ENCODE measurements at regions not wholly inside any gene's neighbourhood (a gene's known extent, or its start where the extent isn't known, plus 50 kb on each side); places are given as distances from the start of the nearest gene placed in this dataset.
A peak's percentile ranks its signal among the peaks of the same experiment; 100 is the strongest.

DNA sequence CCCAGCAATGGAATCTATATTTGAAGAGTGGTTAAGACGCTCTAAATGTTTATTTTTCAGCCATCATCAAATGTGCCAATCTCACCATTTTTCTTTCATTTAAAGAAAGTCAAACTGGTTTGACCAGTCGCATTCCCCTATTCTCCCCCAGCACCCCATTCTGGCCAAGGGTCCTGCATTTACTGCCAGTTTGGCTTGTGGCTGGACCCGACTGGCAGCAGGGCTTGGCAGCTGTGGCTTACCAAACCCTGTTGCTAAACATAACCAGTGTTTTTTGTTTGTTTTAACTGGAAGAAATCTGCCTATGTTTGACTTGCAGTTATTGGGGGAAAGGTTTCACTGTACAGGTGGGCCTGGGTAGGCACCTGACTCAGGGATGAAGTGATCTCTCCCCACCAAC lies 116.3 kb downstream of the CYP26A1 start:
- WGBS = 87% methylated on average over 3 of the region's 3 CpGs
- no peak for DNase-seq
- no peak overlapping the region for H3K27ac ChIP-seq (ENCODE audit: low read length, poor library complexity, severe bottlenecking)
- H2BK5ac ChIP-seq (ENCODE audit: low read depth, low read length, poor library complexity, severe bottlenecking) = no peak overlapping the region
- no peak overlapping the region for H3K23ac ChIP-seq (ENCODE audit: low read length in 2 of 2)
- H3K36me3 ChIP-seq (ENCODE audit: control insufficient read depth in 1 of 2, insufficient read depth in 2 of 2, low read depth in 1 of 2, low read length in 2 of 2) = no peaks in the 10 kb centered on the region
- H2BK120ac ChIP-seq (ENCODE audit: low read depth, low read length) = no peak overlapping the region
- H3K27me3 ChIP-seq (ENCODE audit: control insufficient read depth in 1 of 2, insufficient read depth in 1 of 2, low read length in 2 of 2) = peaks cover 4 to 23% of the 10 kb centered on the region in 2 experiments
- H3K4me2 ChIP-seq (ENCODE audit: low read length, poor library complexity, severe bottlenecking) = no peak overlapping the region
- H3K9ac ChIP-seq (ENCODE audit: low read length) = no peak overlapping the region
- H3K14ac ChIP-seq (ENCODE audit: low read length in 2 of 2) = no peak overlapping the region
- no peaks in the 10 kb centered on the region for H3K9me3 ChIP-seq (ENCODE audit: control insufficient read depth, low read length)
- H2AFZ ChIP-seq (ENCODE audit: low read depth, low read length) = no peak overlapping the region
- no peak overlapping the region for H2BK12ac ChIP-seq (ENCODE audit: low read length in 2 of 2)
- no peak overlapping the region for H4K8ac ChIP-seq (ENCODE audit: low read length)
- H2BK15ac ChIP-seq (ENCODE audit: low read depth, poor library complexity, severe bottlenecking) = no peak overlapping the region
- no peak overlapping the region for H3K4me3 ChIP-seq (ENCODE audit: insufficient read depth in 1 of 2, low read depth in 1 of 2, low read length in 2 of 2)
- no peaks in the 10 kb centered on the region for H3K4me1 ChIP-seq (ENCODE audit: control insufficient read depth, insufficient read depth, low read depth, low read length)
- H4K91ac ChIP-seq (ENCODE audit: low read length) = no peak overlapping the region
- no peak overlapping the region for H2AK5ac ChIP-seq (ENCODE audit: low read length, severe bottlenecking)
- H3K4ac ChIP-seq (ENCODE audit: low read depth in 1 of 2, low read length in 2 of 2) = no peak overlapping the region
- H3K18ac ChIP-seq (ENCODE audit: low read depth in 1 of 2, low read length in 2 of 2) = no peak overlapping the region
- no peaks in the 10 kb centered on the region for H3K79me1 ChIP-seq (replicated peaks; ENCODE audit: low read length, poor library complexity, severe bottlenecking)

DNA sequence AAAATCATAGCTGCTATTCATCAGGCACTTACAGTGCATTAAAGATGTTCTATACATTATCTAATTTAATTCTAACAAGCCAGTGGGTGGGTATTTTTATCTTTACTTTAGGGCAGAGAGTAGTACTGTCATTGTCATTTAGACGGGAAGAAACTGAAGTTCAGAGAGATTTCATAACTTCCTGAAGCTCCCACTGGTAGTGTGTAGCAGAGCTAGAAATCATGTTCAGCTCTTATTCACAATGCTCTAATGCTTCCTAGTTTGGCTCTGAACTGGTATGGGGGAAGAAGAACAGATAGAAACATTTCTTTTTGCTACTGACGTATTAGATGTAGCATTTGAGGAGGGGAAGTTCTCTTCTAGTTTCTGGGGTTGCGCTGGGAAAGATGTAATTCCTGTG lies 116.7 kb downstream of the CYP26A1 start:
- H3K4me3 ChIP-seq (ENCODE audit: insufficient read depth in 1 of 2, low read depth in 1 of 2, low read length in 2 of 2) = no peak overlapping the region
- H2AFZ ChIP-seq (ENCODE audit: low read depth, low read length) = no peak overlapping the region
- H3K18ac ChIP-seq (ENCODE audit: low read depth in 1 of 2, low read length in 2 of 2) = no peak overlapping the region
- no peak overlapping the region for H3K9ac ChIP-seq (ENCODE audit: low read length)
- no peak overlapping the region for H4K91ac ChIP-seq (ENCODE audit: low read length)
- no peaks in the 10 kb centered on the region for H3K79me1 ChIP-seq (replicated peaks; ENCODE audit: low read length, poor library complexity, severe bottlenecking)
- H3K4me1 ChIP-seq (ENCODE audit: control insufficient read depth, insufficient read depth, low read depth, low read length) = no peaks in the 10 kb centered on the region
- H3K27ac ChIP-seq (ENCODE audit: low read length, poor library complexity, severe bottlenecking) = no peak overlapping the region
- no peak overlapping the region for H3K4ac ChIP-seq (ENCODE audit: low read depth in 1 of 2, low read length in 2 of 2)
- peaks cover 4 to 26% of the 10 kb centered on the region in 2 experiments for H3K27me3 ChIP-seq (ENCODE audit: control insufficient read depth in 1 of 2, insufficient read depth in 1 of 2, low read length in 2 of 2)
- H3K36me3 ChIP-seq (ENCODE audit: control insufficient read depth in 1 of 2, insufficient read depth in 2 of 2, low read depth in 1 of 2, low read length in 2 of 2) = no peaks in the 10 kb centered on the region
- no peak overlapping the region for H2AK5ac ChIP-seq (ENCODE audit: low read length, severe bottlenecking)
- H3K23ac ChIP-seq (ENCODE audit: low read length in 2 of 2) = no peak overlapping the region
- no peak overlapping the region for H2BK12ac ChIP-seq (ENCODE audit: low read length in 2 of 2)
- H2BK120ac ChIP-seq (ENCODE audit: low read depth, low read length) = no peak overlapping the region
- no peak overlapping the region for H3K14ac ChIP-seq (ENCODE audit: low read length in 2 of 2)
- H3K9me3 ChIP-seq (ENCODE audit: control insufficient read depth, low read length) = no peaks in the 10 kb centered on the region
- DNase-seq = no peak
- 50% methylated on average over 2 of the region's 3 CpGs for WGBS
- no peak overlapping the region for H2BK15ac ChIP-seq (ENCODE audit: low read depth, poor library complexity, severe bottlenecking)
- H2BK5ac ChIP-seq (ENCODE audit: low read depth, low read length, poor library complexity, severe bottlenecking) = no peak overlapping the region
- H4K8ac ChIP-seq (ENCODE audit: low read length) = no peak overlapping the region
- no peak overlapping the region for H3K4me2 ChIP-seq (ENCODE audit: low read length, poor library complexity, severe bottlenecking)

DNA sequence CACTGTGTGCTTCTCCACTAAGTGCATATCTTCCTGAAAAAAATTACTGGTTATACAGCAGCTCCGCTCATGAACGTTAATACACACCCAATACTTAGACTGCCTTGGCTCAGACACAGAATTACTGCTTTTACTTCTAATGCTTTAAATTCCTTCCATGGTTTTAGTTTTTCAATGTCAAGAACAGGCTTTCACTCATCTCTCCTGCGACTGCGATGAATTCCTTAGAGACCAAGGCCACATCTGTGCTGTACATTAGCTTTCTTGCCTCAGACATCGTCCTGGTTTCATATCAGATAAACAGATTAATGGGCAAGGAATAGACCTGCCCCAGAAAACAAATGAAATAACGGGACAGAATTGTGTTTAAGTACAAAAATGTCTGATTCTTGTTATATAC lies 120.2 kb downstream of the CYP26A1 start:
- Histone ChIP-seq H2AK5ac (ENCODE audit: low read length, severe bottlenecking) (no peak overlapping the region), H3K14ac (ENCODE audit: low read length in 2 of 2) (no peak overlapping the region), H3K79me1 (replicated peaks; ENCODE audit: low read length, poor library complexity, severe bottlenecking) (no peaks in the 10 kb centered on the region), H3K9ac (ENCODE audit: low read length) (no peak overlapping the region), H2AFZ (ENCODE audit: low read depth, low read length) (no peak overlapping the region), H2BK120ac (ENCODE audit: low read depth, low read length) (no peak overlapping the region), H3K36me3 (ENCODE audit: control insufficient read depth in 1 of 2, insufficient read depth in 2 of 2, low read depth in 1 of 2, low read length in 2 of 2) (no peaks in the 10 kb centered on the region), H3K4ac (ENCODE audit: low read depth in 1 of 2, low read length in 2 of 2) (no peak overlapping the region), H3K23ac (ENCODE audit: low read length in 2 of 2) (no peak overlapping the region), H2BK12ac (ENCODE audit: low read length in 2 of 2) (no peak overlapping the region), H3K4me1 (ENCODE audit: control insufficient read depth, insufficient read depth, low read depth, low read length) (peaks cover 4% of the 10 kb centered on the region), H4K91ac (ENCODE audit: low read length) (no peak overlapping the region), H3K27me3 (ENCODE audit: control insufficient read depth in 1 of 2, insufficient read depth in 1 of 2, low read length in 2 of 2) (peaks cover 4 to 16% of the 10 kb centered on the region in 2 experiments), H3K27ac (ENCODE audit: low read length, poor library complexity, severe bottlenecking) (no peak overlapping the region), H3K18ac (ENCODE audit: low read depth in 1 of 2, low read length in 2 of 2) (no peak overlapping the region), H3K4me3 (ENCODE audit: insufficient read depth in 1 of 2, low read depth in 1 of 2, low read length in 2 of 2) (no peak overlapping the region), H3K9me3 (ENCODE audit: control insufficient read depth, low read length) (no peaks in the 10 kb centered on the region), H2BK5ac (ENCODE audit: low read depth, low read length, poor library complexity, severe bottlenecking) (no peak overlapping the region), H2BK15ac (ENCODE audit: low read depth, poor library complexity, severe bottlenecking) (no peak overlapping the region), H4K8ac (ENCODE audit: low read length) (no peak overlapping the region), H3K4me2 (ENCODE audit: low read length, poor library complexity, severe bottlenecking) (no peak overlapping the region)
- DNase-seq = no peak
- WGBS = 73% methylated on average over 5 of the region's 6 CpGs

DNA sequence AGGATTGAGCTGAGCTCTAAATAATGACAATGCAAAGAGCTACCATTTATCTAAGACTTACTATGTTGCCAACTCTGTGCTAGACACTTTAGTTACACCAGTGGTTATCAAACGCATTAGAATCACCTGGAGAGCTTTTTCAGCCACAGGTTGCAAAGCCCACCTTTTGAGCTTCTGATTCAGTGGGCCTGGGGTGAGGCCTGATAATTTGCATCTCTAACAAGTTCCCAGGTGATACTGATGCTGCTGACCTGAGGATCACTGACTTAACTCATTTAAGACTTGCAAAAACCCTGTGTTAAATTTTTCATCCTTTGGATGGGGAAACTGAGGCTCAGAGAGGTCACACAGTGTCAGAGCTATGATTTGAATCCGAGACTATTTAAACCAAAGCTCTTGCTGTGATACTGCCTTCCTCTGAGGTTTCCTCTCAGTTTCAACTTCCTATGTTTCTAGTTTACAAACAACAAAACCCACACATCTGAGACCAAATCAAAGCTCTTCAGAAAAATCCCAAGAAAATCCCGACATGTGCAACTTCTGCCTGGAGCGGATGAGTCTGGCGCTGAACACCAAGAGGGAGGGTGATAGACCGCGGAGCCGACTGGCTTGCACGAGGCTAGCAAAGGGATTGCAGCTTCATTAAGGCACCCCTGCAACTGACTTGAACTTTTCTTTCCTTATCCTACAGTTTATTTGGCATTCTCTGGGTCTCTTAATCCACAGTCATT lies 124.9 kb downstream of the CYP26A1 start:
- Histone ChIP-seq H3K4me1 (ENCODE audit: control insufficient read depth, insufficient read depth, low read depth, low read length) (peaks cover 4% of the 10 kb centered on the region), H2BK5ac (ENCODE audit: low read depth, low read length, poor library complexity, severe bottlenecking) (no peak overlapping the region), H2BK12ac (ENCODE audit: low read length in 2 of 2) (no peak overlapping the region), H3K14ac (ENCODE audit: low read length in 2 of 2) (no peak overlapping the region), H3K9ac (ENCODE audit: low read length) (peak overlapping the region; percentile 72), H2AFZ (ENCODE audit: low read depth, low read length) (no peak overlapping the region), H2BK15ac (ENCODE audit: low read depth, poor library complexity, severe bottlenecking) (no peak overlapping the region), H3K27ac (ENCODE audit: low read length, poor library complexity, severe bottlenecking) (no peak overlapping the region), H4K8ac (ENCODE audit: low read length) (no peak overlapping the region), H4K91ac (ENCODE audit: low read length) (no peak overlapping the region), H2AK5ac (ENCODE audit: low read length, severe bottlenecking) (no peak overlapping the region), H3K18ac (ENCODE audit: low read depth in 1 of 2, low read length in 2 of 2) (no peak overlapping the region), H3K4me2 (ENCODE audit: low read length, poor library complexity, severe bottlenecking) (peak overlapping the region; percentile 49), H3K4me3 (ENCODE audit: insufficient read depth in 1 of 2, low read depth in 1 of 2, low read length in 2 of 2) (peak overlapping the region in 1 of 2 experiments; percentile 73), H3K23ac (ENCODE audit: low read length in 2 of 2) (no peak overlapping the region), H3K4ac (ENCODE audit: low read depth in 1 of 2, low read length in 2 of 2) (no peak overlapping the region), H2BK120ac (ENCODE audit: low read depth, low read length) (peak overlapping the region; percentile 27), H3K79me1 (replicated peaks; ENCODE audit: low read length, poor library complexity, severe bottlenecking) (no peaks in the 10 kb centered on the region), H3K9me3 (ENCODE audit: control insufficient read depth, low read length) (no peaks in the 10 kb centered on the region), H3K36me3 (ENCODE audit: control insufficient read depth in 1 of 2, insufficient read depth in 2 of 2, low read depth in 1 of 2, low read length in 2 of 2) (no peaks in the 10 kb centered on the region), H3K27me3 (ENCODE audit: control insufficient read depth in 1 of 2, insufficient read depth in 1 of 2, low read length in 2 of 2) (peaks cover 0 to 21% of the 10 kb centered on the region in 2 experiments)
- WGBS = 40% methylated on average over 8 of the region's 9 CpGs
- DNase-seq = peak; percentile 85

Data from mesenchymal stem cell (in vitro differentiated cells and primary cell).